Retinal pigment epithelial cell (primary cell): ENCODE measurements at regions not wholly inside any gene's neighbourhood (a gene's known extent, or its start where the extent isn't known, plus 50 kb on each side); places are given as distances from the start of the nearest gene placed in this dataset.

ENCODE experiments used
- DNase-seq: peaks from one replicate; pipeline ENCODE4 v3.0.0-alpha.2; 2010; ENCODE audit warnings: low read depth
- H3K4me3 ChIP-seq: 2 replicates; pipeline ENCODE4 v1.5.1; 2011; ENCODE audit warnings: mild to moderate bottlenecking, low read length, control low read depth, moderate library complexity
- CTCF ChIP-seq: conservative IDR thresholded peaks from 2 replicates; pipeline ENCODE4 v1.5.1; 2011; ENCODE audit warnings: low read depth, low read length, control low read depth, inconsistent platforms

- H3K4me3 ChIP-seq, result no peak overlapping the region
- no peak for DNase-seq
- TF ChIP-seq CTCF, result no peak
Measured at GRCh38 chr2:144140891-144141290, 379.0 kb downstream of the ZEB2 start.

- TF ChIP-seq CTCF, result no peak
- DNase-seq, result peak; percentile 27
- H3K4me3 ChIP-seq, result no peak overlapping the region
Measured at GRCh38 chr2:144137705-144138428, 382.1 kb downstream of the ZEB2 start.

- H3K4me3 ChIP-seq, result no peak overlapping the region
- no peak for DNase-seq
- TF ChIP-seq CTCF, result no peak
Measured at GRCh38 chr2:144137272-144137671, 382.6 kb downstream of the ZEB2 start.

- DNase-seq, result no peak
- no peak for TF ChIP-seq CTCF
- no peak overlapping the region for H3K4me3 ChIP-seq
Measured at GRCh38 chr2:144136297-144137010, 383.5 kb downstream of the ZEB2 start.

GRCh38 chr2:144133936-144134665 lies 385.8 kb downstream of the ZEB2 start:
- TF ChIP-seq CTCF, result no peak
- H3K4me3 ChIP-seq, result no peak overlapping the region
- DNase-seq, result no peak

GRCh38 chr2:144132357-144132756 lies 387.6 kb downstream of the ZEB2 start:
- no peak overlapping the region for H3K4me3 ChIP-seq
- DNase-seq, result no peak

More at GRCh38 chr2:144132357-144132756, 387.6 kb downstream of the ZEB2 start:
- no peak for TF ChIP-seq CTCF
